ENCODE measurements at regions not wholly inside any gene's neighbourhood (a gene's known extent, or its start where the extent isn't known, plus 50 kb on each side); places are given as distances from the start of the nearest gene placed in this dataset.
"Not testable (repeated sequence)": the region's sequence is repeated elsewhere in the genome, so short reads cannot be mapped to it uniquely, and the experiment has no call there.

DNA sequence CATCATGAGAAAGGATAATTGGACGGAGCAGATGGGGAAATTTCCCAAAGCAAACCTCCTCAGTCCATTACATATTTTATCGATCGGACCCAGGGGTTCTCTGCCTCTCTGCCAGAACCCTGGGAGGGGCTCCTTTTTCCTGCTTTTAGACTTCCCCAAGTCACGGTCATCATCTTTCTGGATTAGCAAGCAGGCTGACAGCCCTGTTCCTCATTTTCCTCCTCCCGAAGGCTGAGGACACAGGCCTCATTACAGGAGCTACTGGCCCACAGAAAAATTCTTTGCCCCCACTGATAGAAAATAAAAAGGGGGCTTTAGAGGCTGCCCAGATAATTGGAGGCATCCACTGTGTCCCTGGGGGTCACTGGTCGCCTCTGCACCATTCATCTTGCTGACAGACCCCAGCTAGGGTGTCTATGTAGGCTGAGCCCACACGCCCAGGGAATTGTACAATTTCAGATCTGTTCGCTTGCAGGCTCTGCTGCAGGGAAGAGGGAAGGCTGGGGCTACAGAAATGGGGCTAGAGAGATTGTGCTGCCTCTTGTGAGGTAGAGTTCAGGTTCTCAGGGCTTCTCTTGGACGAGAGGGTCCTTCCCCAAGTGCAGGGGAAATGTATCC, 125.7 kb upstream of the SDK1 start:
- TF ChIP-seq, protein P1, sequence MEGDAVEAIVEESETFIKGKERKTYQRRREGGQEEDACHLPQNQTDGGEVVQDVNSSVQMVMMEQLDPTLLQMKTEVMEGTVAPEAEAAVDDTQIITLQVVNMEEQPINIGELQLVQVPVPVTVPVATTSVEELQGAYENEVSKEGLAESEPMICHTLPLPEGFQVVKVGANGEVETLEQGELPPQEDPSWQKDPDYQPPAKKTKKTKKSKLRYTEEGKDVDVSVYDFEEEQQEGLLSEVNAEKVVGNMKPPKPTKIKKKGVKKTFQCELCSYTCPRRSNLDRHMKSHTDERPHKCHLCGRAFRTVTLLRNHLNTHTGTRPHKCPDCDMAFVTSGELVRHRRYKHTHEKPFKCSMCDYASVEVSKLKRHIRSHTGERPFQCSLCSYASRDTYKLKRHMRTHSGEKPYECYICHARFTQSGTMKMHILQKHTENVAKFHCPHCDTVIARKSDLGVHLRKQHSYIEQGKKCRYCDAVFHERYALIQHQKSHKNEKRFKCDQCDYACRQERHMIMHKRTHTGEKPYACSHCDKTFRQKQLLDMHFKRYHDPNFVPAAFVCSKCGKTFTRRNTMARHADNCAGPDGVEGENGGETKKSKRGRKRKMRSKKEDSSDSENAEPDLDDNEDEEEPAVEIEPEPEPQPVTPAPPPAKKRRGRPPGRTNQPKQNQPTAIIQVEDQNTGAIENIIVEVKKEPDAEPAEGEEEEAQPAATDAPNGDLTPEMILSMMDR (IDR thresholded peaks at IDR 0.05; ENCODE audit: low read depth, low read length): no peak
- no peak overlapping the region for H3K4me3 ChIP-seq (ENCODE audit: low read depth, low read length)

DNA sequence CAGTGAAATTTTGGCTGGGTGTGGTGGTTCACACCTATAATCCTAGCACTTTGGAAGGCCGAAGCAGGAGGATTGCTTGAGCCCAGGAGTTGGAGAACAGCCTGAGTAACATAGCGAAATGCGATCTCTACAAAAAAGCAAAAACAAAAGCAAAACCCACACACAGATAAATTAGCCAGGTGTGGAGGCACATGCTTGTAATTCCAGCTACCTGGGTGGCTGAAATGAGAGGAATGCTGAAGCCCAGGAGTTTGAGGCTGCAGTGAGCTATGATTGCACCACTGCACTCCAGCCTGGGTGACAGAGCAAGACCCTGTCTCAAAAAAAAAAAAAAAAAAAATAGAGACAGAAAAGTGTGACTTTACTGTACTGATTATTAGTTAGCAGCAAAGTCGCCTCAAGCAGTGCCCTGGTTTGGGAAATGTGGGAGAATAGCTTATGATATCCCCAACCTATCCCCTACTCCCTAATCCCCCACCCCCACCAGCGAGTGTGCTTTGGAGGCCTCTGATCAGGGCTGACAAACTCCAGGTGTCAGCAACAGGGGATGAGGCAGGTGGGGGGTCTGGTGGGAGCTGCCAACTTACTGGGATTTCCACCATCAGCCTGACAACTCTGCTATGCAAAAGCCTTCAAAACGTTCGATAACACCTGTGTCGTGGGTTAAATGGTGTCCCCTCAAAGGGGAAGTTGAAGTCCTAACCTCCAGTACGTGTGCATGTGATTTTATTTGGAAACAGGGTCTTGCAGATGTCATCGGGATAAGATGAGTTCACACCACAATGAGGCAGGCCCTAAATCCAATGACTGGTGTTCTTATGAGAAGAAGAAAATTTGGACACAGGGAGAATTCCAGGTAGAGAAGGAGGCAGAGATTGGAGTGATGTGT, 124.7 kb upstream of the SDK1 start:
- H3K4me3 ChIP-seq (ENCODE audit: low read depth, low read length): no peak overlapping the region
- TF ChIP-seq, protein P1 (IDR thresholded peaks at IDR 0.05; ENCODE audit: low read depth, low read length): no peak

DNA sequence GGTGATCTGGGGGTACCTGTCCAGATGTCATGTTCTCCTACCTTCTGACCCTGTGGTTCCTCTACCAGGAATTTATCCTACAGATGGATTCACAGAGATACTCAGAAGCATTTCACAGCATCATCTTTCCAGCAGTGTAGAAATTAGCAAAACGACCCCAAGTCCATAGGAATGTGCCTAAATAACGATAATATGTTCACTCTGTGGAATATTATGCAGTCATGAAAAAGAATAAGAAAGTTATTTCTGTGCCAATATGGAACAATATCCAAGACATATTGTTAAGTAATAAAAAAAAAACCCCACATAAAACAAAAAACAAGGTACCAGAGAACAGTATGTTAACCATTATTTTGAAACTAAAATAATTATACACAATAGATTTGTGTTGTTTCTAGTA, 123.8 kb upstream of the SDK1 start:
- H3K4me3 ChIP-seq (ENCODE audit: low read depth, low read length): no peak overlapping the region
- TF ChIP-seq, protein P1 (IDR thresholded peaks at IDR 0.05; ENCODE audit: low read depth, low read length): no peak

DNA sequence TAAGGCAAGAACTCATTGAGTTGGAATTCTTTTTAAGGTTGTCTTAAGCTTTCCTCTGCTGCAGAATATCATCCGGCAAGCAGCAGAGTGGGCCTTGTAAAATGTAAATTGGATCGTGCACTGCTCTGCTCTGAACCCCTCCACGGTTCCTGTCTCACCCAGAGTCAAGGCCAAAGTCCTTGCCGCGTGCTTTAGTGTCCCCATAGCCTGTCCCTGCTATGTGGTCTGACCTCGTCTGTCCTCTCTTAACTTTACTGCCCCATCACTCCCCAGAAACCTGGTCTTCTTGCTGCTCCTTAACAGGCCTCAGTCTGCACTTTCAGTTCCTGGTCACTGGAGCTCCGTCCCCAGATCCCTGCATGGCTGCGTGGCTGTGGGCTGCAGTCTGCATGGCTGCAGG, 121.6 kb upstream of the SDK1 start:
- H3K4me3 ChIP-seq (ENCODE audit: low read depth, low read length): no peak overlapping the region
- TF ChIP-seq, protein P1 (IDR thresholded peaks at IDR 0.05; ENCODE audit: low read depth, low read length): no peak

DNA sequence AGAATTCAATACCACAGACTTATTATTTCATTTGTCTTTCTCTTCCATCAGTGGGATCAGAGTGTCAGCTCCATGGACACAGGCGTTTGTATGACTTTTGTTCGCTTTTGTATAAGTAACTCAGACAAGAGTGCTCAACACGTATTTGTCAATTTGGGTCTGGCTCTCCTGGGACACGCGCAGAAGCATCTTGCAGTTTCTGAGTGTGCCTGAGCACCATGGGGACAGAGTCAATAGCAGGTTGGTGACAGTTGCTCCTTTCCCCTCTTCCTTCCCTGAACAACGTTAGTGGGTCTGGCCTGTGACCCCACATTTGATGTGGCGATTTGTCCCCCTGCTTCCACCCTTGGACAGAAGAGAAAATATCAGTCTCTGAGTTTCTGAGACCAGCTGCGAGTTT, 120.4 kb upstream of the SDK1 start:
- no peak overlapping the region for H3K4me3 ChIP-seq (ENCODE audit: low read depth, low read length)
- TF ChIP-seq, protein P1 (IDR thresholded peaks at IDR 0.05; ENCODE audit: low read depth, low read length): no peak

DNA sequence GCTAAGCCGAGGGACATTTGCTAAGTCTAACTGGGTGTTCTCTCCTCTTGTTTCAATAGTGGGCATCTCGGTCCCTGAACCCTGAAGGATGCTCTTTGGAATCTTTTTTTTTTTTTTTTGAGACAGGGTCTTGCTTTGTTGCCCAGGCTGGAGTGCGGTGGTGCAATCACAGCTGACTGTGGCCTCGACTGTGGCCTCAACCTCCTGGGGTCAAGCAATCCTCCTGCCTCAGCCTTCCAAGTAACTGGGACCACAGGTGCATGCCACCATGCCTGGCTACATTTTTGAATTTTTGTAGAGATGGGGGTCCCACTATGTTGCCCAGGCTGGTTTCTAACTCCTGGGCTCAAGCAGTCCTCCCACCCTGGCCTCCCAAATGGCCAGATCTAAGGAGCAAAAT, 119.0 kb upstream of the SDK1 start:
- not testable (repeated sequence) for H3K4me3 ChIP-seq (ENCODE audit: low read depth, low read length)

DNA sequence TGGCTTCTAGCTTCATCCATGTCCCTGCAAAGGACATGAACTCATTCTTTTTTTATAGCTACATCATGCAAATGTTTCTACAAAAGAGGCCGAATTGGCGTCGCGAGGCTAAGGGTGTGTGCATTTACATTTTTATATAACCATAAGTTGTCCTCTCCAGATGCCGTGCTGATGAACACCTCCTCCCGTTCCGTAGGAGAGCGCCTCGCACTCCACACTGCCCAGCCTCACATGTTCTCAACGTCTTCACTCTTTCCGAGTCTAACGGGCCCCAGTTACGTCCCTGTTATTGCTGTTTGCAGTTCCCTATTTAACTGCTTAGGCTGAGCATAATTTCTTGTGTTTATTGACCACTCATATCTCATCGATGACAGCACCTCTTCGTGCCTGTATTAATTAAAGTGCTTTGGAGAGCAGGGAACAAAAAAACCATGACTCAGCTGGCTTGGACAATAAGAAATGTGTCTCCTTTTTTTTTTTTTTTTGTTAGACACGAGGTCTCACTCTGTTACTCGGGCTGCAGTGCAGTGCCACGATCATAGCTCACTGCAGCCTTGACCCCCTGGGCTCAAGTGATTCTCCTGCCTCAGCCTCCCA, 113.5 kb upstream of the SDK1 start:
- TF ChIP-seq, protein P1 (IDR thresholded peaks at IDR 0.05; ENCODE audit: low read depth, low read length): no peak
- H3K4me3 ChIP-seq (ENCODE audit: low read depth, low read length): no peak overlapping the region
